ENCODE measurements at regions not wholly inside any gene's neighbourhood (a gene's known extent, or its start where the extent isn't known, plus 50 kb on each side); places are given as distances from the start of the nearest gene placed in this dataset.
"Not testable (repeated sequence)": the region's sequence is repeated elsewhere in the genome, so short reads cannot be mapped to it uniquely, and the experiment has no call there.

DNA sequence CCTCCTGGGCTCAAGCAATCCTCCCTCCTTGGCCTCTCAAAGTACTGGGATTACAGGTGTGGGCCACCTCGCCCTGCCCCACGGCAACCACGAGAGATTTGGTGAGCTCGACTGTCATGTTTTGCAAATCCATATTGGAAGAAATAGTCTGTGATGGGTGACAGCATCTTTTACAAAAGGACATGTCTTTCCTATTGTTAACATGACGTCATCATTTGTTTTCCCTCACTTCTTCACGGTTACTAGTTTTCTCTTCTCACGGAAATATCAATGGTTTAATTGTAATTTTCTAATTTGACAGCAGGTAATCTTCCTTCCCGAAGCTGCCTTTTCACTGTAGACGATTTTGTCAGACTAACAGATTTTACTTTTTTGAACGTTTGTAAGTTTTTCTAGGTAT lies 110.8 kb upstream of the GREM2 start:
- no peak for DNase-seq

- no peak for DNase-seq
Measured at GRCh38 chr1:240720976-240721375, 109.0 kb upstream of the GREM2 start.

- no peak for DNase-seq
Measured at GRCh38 chr1:240719953-240720700, 108.2 kb upstream of the GREM2 start.

DNA sequence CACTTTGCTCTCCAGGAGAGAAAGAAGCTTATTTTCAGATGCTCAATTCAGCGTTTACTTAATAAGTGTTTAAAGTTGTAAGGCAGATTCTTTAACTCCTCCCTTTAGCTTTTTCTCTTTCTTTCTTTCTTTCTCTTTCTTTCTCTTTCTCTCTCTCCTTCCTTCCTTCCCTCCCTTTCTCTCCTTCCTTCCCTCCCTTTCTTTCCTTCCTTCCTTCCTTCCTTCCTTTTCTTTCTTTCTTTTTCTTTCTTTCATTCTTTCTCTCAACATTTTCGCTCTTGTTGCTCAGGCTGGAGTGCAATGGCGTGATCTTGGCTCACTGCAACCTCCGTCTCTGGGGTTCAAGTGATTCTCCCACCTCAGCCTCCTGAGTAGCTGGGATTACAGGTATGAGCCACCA lies 104.6 kb upstream of the GREM2 start:
- DNase-seq: not testable (repeated sequence)

DNA sequence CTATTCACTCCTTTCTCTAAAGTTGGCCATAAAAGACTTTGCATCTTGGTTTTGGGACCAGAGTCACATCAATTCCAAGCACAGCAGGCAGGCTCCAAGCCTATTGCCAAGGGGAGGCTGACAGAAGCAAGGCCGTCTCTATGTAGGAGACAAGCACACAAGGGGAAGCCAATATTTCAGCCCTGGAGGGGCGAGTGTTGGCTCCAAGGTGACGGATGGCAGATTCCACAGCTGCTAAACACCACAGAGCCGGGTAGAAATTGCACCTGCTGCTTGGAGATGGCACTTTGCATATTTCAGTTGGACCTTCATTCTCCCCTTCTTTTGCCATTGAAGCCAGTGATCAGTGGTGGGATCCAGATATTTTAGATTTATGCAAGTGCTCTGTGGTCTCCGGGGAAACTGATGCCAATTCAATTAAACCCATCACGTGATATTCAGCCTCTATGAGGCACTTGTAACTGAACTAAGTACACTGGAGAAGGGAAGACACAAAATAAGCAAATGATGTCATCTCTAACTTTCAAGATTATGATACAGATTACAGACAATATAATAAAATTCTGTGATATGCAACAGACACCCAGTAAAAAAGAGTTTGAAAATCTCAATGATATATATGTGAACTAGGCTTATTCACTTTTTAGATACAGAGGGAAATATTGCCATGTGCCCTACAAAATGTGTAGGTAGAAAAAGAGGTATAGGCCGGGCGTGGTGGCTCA lies 102.8 kb upstream of the GREM2 start:
- DNase-seq: no peak

DNA sequence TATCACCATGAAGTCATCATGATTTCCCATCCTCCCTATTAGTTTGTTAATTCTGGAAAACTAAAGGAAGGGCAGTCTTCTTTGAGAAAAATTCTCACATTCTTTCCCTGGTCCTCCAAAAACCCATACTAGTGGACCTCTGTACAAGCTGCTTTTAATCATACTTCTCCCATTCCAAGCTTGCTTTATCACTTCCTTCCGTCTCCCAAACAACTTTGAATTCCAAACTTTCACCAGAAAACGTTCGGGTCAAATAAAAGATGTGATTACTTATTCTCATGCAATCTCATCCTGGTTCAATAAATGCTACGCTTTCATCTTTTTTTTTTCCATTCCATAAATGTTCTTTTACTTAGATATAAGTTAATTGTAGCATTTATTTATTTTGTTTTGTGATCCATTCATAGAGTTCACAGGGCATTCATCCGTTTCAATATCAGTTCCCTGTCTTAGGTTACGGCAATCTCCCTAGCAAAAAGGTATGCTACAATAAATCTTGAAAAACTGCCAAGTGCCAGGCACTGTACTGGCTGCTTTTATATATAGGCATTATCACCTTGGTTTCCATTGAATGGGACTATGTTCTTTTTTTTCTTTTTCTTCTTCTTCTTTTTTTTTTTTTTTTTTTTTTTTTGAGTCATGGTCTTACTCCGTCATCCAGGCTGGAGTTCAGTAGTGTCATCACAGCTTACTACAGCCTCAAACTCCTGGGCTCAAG lies 100.2 kb upstream of the GREM2 start:
- no peak for DNase-seq

DNA sequence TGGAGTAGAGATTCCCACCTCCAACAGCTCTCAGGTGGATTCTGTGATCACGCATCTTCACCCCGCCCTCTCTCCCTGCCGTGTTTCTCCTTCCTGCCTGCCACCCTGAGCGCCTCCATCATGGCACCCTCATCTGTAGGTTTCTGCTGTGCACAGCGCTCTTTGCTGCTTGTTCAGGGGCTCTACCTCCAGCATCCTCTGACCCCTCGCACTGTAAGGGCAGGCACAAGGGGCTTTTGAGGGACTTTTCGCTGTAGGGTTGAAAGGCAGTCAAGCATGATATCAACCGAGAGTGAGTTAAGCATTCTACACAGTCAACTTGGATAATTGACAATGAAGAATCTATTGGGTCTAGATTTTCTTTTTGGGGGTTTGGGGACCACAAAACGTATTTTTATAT lies 99.1 kb upstream of the GREM2 start:
- no peak for DNase-seq

- no peak for DNase-seq
Measured at GRCh38 chr1:240709676-240710075, 97.7 kb upstream of the GREM2 start.

GRCh38 chr1:240706150-240706935 lies 94.4 kb upstream of the GREM2 start:
- DNase-seq: no peak

- no peak for DNase-seq
Measured at GRCh38 chr1:240705579-240705978, 93.6 kb upstream of the GREM2 start.

DNA sequence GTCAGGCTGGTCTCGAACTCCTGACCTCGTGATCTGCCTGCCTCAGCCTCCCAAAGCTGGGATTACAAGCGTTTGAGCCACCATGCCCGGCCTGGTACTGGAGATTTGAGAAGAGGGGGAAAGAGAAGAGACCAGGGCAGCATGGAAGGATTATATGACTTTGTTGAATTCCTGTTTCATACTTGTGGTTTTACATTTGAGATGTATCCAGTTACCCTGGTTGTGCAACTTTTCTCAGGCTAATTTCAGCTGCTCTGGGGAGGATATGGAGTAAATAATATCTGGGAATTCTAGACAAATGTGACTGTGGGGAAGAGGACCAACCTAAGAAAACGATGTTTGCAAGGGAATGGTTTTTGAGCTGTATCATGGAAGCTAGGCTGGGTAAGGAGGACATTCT lies 89.5 kb upstream of the GREM2 start:
- DNase-seq: no peak

- DNase-seq: no peak
Measured at GRCh38 chr1:240695416-240695815, 83.5 kb upstream of the GREM2 start.

- DNase-seq: no peak
Measured at GRCh38 chr1:240693844-240694243, 81.9 kb upstream of the GREM2 start.

DNA sequence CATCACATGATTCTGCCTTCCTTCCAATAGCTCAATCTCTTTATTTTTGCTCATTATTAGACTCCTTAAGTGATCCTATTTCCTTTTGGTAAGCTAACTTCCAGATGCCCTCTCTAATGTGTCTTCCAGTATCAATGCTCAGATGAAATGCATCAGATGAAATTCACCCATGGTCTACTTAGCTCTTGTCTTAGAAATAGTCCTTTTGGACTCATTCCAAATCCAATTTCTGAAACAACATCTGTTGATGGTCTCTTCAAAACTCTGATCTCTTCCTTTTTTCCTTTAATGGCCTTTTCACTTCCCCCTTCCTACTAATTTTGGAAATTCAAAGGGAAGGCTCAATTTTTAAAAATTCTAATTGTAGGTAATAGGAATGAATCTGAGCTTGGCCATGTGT lies 81.1 kb upstream of the GREM2 start:
- no peak for DNase-seq

GRCh38 chr1:240691909-240692705 lies 80.2 kb upstream of the GREM2 start:
- peak; percentile 25 for DNase-seq

DNA sequence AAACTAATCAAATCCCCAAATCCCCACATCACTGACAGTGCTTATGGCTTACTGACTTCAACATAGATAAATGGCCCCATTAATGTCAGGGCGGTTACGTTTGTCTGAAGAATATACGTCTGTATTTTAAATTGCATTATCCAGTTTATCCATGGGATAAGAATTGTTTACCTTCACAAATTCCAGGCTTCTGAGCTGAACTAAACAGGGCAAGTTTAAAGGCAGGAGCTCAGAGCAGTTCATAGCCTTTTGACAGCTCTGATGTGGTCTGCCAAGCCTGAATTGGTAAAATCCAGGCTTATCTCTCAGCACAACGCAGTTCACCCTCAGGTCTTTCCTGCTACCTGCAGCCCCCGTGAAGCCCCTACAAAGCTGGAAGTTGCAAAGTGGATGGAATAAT lies 79.5 kb upstream of the GREM2 start:
- no peak for DNase-seq

DNA sequence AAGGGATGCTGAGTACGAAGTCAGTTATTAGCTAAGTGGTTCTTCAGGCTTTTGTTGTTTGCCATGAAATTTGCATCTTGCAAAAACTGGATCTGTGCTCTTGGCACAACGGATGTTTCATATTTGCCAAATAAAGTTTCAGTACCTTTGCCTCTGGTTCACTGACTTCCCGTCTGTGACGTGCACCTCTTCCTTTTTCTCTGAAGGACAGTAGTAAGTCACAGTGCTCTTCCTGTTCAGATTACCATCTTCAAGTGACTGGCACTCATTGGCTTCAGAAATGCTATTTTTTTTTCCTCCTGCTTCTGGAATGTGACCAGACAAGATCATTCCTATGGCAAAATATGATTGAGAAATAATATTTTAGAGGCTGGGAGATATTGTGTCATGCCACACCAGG lies 75.9 kb upstream of the GREM2 start:
- no peak for DNase-seq

DNA sequence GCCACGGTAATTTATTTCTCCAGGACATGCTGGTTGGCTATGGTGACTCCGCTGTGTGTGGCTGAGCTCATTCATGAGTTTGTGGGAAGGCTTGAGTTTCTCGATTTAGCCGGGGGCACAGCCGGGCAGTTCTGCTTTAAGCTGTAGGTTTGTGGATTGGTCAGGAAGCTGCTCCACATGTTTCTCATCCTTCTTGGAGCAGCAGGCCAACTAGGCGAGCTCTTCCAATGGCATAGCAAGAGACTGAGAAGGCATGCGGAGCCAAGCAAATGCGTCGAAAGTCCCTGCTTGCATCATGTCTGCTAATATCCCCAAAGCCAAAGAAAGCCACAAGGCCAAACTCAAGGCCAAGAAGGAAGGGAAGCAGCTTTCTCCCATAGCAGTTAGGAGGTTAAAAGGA lies 71.6 kb upstream of the GREM2 start:
- no peak for DNase-seq

DNA sequence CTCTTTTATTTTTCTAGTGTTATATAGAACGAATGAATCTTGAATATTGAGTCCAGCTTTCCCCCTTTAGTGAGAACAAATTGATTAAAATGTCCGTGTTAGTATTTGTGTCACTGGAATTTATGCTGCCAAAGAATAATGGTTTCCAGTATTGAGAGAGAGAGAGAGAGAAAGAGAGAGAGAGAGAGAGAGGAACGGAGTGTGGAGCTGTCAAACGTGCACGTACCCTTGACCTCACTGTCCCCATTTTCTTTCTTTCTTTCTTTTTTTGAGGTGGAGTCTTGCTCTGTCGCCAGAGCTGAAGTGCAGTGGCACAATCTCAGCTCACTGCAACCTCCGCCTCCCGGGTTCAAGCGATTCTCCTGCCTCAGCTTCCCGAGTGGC lies 70.9 kb upstream of the GREM2 start:
- DNase-seq: no peak

- DNase-seq: no peak
Measured at GRCh38 chr1:240682166-240682858, 70.4 kb upstream of the GREM2 start.

DNA sequence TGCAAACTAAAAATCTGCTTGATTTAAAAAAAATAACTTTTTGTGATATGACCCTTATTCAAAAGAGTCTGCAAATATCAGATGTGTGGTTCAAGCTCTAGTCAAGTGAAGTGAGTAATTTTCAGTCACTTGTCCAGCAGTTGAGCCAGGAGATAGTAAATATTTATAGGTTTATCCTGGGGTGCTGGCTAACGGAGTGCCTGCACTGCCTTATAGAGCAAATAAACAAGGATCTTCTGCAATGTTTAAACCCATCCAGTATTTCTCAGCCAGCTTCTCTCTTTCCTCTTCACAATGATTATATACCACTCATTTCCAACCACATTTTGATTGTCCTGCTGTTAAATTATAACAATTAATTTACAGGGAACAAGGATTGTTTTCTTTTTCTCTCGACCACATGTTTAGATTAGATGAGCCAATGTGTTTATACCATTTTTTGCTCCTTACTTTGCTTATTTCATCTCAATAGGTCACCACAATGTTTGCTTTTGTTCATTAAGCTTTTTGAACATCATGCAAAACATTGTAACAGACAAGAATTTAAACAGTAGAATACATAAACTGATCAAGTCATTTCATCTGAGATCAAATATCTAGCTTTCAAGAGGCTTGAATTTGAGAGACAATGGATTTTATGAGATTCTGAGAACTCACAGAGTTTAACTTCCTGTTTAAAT lies 60.3 kb upstream of the GREM2 start:
- no peak for DNase-seq
